Epithelial cell of proximal tubule (primary cell): ENCODE measurements at regions not wholly inside any gene's neighbourhood (a gene's known extent, or its start where the extent isn't known, plus 50 kb on each side); places are given as distances from the start of the nearest gene placed in this dataset.

Experiments used
- DNase-seq: peaks from one replicate; pipeline ENCODE4 v3.0.0-alpha.2; 2011; ENCODE audit warnings: low read depth
- H3K4me3 ChIP-seq: 2 replicates; pipeline ENCODE4 v1.5.1; 2011; ENCODE audit warnings: low read depth, mild to moderate bottlenecking, low read length
- TF ChIP-seq, protein P1 (sequence below): conservative IDR thresholded peaks from 2 replicates; pipeline ENCODE4 v1.5.1; 2012; ENCODE audit warnings: low read depth, mild to moderate bottlenecking, low read length

DNA sequence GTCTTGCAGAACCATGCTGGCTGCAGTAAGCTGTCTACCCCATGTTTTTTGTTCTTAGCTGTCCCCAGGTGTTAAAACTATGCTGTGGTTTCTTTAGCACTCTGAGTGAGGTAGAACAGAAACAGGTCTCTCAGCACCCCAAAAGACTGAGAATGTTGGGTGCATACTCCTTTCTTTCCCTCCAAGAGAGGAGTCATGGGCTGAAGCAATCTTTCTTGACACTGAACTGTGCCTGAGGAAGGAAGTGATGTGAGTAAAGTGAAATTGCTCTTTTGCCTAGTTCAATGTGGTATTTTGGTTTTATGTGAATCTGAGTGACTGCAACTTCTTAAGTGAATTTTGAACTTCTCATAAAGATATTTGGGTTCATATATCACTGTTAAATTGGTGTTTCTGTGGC lies 138.0 kb upstream of the MCHR2 start:
- TF ChIP-seq, protein P1, sequence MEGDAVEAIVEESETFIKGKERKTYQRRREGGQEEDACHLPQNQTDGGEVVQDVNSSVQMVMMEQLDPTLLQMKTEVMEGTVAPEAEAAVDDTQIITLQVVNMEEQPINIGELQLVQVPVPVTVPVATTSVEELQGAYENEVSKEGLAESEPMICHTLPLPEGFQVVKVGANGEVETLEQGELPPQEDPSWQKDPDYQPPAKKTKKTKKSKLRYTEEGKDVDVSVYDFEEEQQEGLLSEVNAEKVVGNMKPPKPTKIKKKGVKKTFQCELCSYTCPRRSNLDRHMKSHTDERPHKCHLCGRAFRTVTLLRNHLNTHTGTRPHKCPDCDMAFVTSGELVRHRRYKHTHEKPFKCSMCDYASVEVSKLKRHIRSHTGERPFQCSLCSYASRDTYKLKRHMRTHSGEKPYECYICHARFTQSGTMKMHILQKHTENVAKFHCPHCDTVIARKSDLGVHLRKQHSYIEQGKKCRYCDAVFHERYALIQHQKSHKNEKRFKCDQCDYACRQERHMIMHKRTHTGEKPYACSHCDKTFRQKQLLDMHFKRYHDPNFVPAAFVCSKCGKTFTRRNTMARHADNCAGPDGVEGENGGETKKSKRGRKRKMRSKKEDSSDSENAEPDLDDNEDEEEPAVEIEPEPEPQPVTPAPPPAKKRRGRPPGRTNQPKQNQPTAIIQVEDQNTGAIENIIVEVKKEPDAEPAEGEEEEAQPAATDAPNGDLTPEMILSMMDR = no peak
- H3K4me3 ChIP-seq = no peak overlapping the region

DNA sequence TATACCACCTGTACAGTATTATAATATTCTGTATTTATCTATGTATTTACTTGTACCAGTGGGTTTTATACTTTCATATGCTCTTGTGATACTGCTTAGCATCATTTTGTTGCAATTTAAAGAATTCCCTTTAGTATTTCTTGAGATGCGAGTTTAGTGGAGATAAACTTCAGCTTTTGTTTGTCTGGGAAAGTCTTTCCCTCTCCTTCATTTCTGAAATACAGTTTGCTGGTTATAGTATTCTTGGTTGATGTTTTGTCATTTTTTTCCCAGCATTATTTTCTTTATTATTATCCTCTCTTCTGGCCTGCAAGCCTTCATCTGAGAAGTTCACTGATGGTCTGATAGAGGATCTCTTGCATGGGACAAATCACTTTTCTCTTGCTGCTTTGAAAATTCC lies 136.6 kb upstream of the MCHR2 start:
- no peak for DNase-seq
- TF ChIP-seq, protein P1 = no peak
- no peak overlapping the region for H3K4me3 ChIP-seq

More for the DNA sequence above, 138.0 kb upstream of the MCHR2 start:
- no peak for DNase-seq

DNA sequence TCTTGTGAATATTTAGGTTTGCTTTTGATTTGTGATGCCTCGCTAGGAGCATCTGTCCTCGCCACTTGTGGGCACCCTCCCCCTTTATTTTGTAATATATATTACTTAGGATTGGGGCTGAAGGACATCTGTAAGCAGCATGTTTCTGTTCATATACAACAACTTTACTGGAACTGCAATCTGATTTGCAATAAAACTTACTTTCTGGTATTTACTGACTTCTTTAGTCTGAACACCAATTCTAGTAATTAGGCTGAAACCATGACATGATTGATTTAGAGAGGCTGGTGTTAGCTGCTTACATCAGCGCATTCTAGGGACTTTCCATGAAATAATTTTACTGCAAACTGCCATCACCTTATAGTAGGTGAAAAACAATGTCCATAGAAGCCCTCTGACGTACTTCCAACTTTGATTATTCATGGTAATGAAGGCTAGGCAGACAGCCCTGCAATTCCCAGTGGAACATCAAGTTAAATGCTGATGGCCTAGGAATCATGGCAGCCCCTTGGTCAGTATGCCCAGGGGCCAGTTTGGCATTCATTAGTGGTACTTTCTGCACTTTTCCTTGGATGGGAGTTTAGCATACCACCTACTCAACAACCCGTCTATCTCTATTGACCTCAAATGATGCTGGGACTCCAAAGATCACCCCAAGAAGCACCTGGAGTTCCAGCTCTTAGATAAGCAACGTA lies 132.9 kb upstream of the MCHR2 start:
- TF ChIP-seq, protein P1 = no peak
- no peak for DNase-seq

DNA sequence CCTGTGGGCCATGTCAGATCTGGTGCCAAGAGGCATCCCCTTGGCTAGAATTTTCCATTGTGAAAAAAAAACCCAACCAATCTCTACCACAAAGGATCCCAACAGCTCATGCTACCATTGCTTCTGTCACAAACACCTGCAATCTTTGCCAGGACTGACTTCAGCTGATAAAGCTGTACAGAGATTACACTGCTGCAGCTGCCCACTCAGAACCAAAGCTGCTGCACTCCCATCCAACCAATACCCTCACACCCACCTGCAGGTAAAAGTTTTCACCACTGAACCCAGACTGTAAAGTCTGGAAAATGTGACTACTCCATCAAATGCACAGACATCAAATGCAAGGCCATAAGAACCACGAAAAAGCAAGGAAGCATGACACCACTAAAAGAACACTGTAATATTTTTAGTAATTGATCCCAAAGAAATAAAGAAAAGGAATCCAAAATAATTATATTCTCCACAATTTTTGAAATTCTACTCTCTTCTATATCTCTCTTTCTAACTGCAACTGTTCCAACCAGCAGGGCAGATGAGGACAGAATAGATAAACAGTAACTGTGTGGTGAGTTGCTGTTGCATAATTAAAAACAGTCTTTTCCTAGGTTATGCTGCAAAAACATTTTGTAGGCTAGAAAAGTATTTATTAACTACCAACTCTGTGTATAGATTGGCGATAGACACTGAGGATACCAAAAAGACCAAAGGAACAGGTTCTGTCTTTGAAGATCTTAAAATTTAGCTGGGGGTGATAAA lies 128.0 kb upstream of the MCHR2 start:
- DNase-seq = no peak
- TF ChIP-seq, protein P1 = no peak
- no peak overlapping the region for H3K4me3 ChIP-seq

More for the DNA sequence above, 132.9 kb upstream of the MCHR2 start:
- no peak overlapping the region for H3K4me3 ChIP-seq

DNA sequence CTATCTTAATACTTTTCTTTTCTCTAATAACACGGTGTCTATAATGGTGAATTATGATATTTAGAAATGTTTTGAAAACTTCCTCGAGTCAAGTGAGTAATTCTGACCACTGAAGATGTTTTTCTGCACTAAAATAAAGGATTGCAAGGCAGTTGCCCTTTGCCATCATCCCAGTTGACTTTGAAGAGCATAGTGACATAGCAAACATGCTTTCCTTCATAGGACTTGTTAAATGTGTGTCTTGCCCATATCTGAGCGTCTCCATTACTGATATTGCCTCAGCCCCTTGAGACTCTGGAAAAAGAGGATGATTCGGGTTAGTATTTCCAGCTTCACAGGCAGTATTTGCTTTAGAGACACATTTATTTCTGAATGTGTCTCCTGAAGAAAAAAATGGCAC lies 125.2 kb upstream of the MCHR2 start:
- TF ChIP-seq, protein P1 = no peak
- DNase-seq = no peak
- no peak overlapping the region for H3K4me3 ChIP-seq

DNA sequence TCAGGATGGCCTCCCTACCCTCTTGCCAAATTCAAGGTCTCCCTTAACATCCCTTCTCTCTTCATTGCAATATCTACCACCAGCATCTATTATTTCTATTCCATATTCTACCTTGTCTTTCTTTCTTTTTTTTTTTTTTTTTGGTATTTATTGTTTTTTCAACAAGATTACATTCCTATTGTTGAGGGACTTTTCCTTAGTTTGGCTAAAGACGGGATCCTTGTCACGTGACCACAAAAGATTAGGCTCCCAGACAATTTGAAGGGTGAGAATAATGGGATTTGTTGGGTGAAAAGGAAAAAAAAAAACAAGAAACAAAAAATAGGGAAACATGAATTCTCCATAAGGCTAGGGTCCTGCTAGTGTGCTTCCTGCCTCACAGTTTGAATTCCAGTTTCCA lies 124.3 kb upstream of the MCHR2 start:
- DNase-seq = no peak
- no peak overlapping the region for H3K4me3 ChIP-seq
- TF ChIP-seq, protein P1 = no peak
